GM12891 (cell line): ENCODE measurements at regions not wholly inside any gene's neighbourhood (a gene's known extent, or its start where the extent isn't known, plus 50 kb on each side); places are given as distances from the start of the nearest gene placed in this dataset.

Source experiments
- POLR2A ChIP-seq: IDR thresholded peaks from 2 replicates; pipeline ENCODE4 v1.6.1; 2011; ENCODE audit warnings: low read depth, low read length, control low read depth
- POLR2AphosphoS5 ChIP-seq: IDR thresholded peaks from 2 replicates; pipeline ENCODE4 v1.6.1; 2011; ENCODE audit warnings: low read depth, low read length, control low read depth
- POU2F2 ChIP-seq: IDR thresholded peaks from 2 replicates; pipeline ENCODE4 v1.6.1; 2011; ENCODE audit warnings: low read depth, mild to moderate bottlenecking, control low read depth, low read length, moderate library complexity
- TAF1 ChIP-seq: IDR thresholded peaks from 2 replicates; pipeline ENCODE4 v1.6.1; 2011; ENCODE audit warnings: low read depth, low read length, control low read depth

DNA sequence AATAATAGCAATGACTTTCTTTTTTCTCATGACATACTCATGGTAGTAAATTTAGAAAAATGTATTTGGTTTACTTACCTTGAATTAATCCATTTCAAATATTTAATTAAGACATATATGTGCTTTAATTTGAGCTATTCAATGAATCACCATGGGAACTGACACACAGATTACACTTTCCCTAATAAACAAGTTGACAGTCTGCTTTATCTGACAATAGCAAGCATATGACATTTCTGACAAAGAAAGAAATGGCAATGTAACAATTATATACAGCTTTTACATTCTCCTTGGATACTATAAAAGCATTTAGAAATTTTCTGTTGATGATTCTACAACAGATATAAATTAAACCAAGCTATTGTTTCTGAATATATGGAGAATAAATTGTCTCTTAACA lies 382.5 kb downstream of the CYLC2 start:
- TF ChIP-seq POLR2A (no peak), POLR2AphosphoS5 (no peak), TAF1 (no peak), POU2F2 (no peak)
